GM19351 (cell line): ENCODE measurements at regions not wholly inside any gene's neighbourhood (a gene's known extent, or its start where the extent isn't known, plus 50 kb on each side); places are given as distances from the start of the nearest gene placed in this dataset.
"Not testable (repeated sequence)": the region's sequence is repeated elsewhere in the genome, so short reads cannot be mapped to it uniquely, and the experiment has no call there.

ENCODE experiments used
- ATAC-seq: cut with Tn5 transposase; IDR thresholded peaks from one replicate; pipeline ENCODE4 v1.9.1; 2021; ENCODE audit warnings: mild to moderate bottlenecking, moderate library complexity; ENCODE audit not compliant: unreplicated experiment

- ATAC-seq: no peak
Measured at GRCh38 chr21:36591326-36591970, 107.5 kb upstream of the SIM2 start.

DNA sequence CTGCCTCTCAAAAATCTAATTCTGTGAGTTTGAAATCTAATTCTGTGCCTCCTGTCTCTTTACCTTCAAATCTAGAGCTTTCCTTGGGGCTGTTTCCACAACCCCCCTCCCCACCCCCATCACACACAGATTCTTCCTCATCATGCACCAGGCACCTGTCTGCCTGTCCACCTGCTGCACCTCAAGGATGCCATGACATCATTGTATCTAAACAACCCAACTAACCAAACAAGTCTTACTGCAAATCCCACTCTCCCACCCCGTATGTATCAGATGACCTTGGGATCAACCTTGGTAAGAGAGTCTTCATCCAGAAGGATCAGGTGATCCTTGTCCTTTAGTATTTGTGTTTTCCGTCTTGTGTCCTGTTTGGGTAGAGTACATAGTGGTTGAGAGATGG, 102.7 kb upstream of the SIM2 start:
- ATAC-seq: no peak

- ATAC-seq: no peak
Measured at GRCh38 chr21:36601362-36601761, 97.6 kb upstream of the SIM2 start.

- no peak for ATAC-seq
Measured at GRCh38 chr21:36602735-36603134, 96.2 kb upstream of the SIM2 start.

- ATAC-seq: no peak
Measured at GRCh38 chr21:36603221-36603620, 95.7 kb upstream of the SIM2 start.

DNA sequence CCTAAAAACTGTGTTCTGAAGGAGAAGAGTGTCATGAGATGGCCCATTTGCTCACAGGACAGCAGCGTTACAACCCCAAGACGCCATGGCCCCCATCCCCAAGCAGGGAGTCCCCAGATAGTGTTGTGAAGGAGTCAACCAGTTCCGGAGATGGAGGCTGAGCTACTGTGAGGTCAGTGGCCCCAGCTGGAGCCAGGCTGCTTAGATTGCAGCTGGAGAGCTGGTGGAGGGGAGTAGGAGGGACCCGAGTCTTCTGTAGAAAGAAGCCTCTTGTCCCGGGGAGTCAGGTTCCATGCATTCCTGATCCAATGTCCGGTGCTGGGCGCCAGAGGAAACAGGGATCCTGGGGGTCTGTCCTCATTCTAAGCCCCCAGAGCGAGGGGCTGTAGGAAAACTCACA, 93.5 kb upstream of the SIM2 start:
- ATAC-seq: no peak

DNA sequence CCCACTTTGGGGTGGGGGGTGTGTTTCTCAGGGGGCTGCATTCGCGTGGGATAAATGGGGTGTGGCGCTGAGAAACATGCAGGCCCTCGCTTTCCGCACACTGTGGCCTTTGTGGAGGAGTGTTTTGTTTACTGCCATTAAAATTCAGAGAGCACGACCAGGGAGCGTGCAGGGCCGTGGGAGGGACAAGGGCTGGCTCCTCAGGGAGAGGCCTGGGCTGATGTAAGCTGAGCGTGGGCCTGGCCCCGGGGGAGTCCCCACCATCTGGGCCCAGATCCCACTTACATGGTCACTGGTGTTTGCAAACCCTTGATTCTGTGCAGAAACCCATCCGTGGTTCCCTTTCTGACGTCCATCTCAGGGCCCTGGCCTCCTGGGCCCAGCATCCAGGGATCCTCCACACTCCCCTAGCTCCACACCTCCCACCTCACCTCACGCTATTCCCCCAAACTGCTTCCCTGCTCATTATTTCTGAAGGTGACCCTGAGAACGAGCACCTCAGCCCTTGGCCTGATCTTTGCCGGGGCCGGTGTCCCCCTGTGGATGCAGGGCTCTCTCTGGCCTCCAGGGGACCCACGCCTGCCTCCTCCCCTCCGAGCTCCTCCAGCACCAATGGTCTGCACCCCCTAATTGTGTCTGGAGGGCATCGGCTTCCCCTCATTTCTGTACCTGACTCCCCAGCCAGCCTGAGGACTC, 92.5 kb upstream of the SIM2 start:
- no peak for ATAC-seq

DNA sequence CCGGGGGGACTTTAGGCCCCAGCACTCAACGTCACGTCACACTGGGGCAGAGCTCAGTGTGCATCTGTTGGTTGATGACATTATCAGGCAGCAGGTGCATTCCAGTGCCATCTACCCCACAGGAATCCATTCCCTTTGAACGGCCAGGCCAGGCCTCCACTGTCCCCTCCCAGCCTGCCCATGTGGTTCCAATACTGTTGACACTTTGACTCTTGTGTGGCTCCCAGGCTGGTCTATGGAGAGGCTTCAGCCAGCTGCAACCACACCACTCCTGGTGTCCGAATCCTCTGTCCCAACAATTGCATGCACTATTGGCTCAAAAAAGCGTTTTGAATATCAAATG, 92.0 kb upstream of the SIM2 start:
- no peak for ATAC-seq

DNA sequence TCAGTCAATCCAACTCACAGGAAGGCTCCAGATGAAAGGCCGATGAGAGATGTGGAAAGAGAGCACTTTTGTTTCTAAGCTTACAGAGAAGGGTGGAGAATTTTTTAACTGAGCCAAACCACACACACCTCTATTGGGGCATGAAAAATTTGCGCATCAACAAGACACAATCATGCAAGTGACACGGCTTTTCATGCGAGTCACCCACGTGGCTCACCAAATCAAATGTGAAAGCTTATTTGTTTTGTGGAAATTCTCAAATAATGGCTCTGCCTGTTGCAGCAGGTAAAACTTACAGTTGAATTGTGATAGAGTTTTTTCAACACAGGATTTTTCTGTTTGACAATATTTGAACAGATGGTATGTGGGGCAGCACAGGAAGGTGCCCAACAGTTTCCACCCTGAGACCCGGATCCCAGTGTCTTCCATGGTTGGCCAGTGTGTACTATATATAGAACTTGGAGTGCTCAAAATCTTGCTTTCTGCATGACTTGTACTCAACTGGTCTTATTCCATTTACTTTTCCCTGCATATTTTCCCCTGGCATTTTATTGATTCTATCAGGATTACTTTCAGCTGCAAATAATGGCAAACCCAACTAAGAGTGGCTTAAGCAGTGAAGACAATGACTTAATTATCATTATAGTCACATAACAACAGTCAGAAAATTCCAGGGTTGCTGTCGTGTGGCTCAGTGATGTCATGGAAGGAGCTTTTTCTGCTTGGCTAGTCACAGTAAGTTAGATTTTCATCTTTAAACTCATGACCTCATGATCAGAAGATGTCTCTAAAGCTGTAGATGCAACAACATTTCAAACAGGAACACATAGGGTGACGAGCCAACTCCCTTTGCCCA, 90.6 kb upstream of the SIM2 start:
- ATAC-seq: no peak

DNA sequence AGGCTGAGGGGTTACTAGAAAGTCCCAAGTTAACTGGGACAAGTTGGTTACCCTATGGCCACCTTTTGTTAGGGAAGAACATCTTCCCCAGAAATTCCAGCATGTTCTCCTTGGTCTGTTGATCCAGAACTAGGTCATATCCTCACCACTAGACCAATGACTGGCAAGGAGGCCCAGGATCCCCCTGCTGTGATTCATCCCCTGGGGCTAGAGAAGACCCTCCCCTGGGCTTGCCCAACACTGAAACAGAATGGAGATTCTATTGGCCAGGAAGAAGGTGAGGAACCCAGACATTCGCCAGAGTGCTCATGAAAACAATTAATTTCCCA, 90.1 kb upstream of the SIM2 start:
- ATAC-seq: no peak

DNA sequence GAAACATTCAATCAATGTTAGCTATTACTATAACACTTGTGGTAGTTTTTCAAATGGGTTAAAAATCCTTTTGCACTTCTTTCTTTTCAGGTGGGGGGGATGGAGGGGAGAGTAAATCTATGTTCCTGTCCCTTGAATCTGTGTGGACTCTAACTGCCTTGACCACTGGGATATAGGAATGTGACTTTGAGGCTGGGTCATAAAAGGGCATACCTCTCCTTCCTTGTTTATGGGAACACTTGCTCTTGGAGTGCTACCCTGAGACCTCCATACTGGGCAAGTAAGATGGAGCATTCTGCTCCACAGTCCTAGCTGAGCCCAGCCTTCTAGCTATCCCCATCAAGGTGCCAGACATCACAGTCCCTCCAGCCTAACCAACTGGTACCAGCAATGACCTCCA, 89.3 kb upstream of the SIM2 start:
- no peak for ATAC-seq

GRCh38 chr21:36610201-36610600, 88.7 kb upstream of the SIM2 start:
- no peak for ATAC-seq

- no peak for ATAC-seq
Measured at GRCh38 chr21:36610935-36611334, 88.0 kb upstream of the SIM2 start.

GRCh38 chr21:36611379-36611778, 87.5 kb upstream of the SIM2 start:
- no peak for ATAC-seq

- no peak for ATAC-seq
Measured at GRCh38 chr21:36613059-36613458, 85.9 kb upstream of the SIM2 start.

DNA sequence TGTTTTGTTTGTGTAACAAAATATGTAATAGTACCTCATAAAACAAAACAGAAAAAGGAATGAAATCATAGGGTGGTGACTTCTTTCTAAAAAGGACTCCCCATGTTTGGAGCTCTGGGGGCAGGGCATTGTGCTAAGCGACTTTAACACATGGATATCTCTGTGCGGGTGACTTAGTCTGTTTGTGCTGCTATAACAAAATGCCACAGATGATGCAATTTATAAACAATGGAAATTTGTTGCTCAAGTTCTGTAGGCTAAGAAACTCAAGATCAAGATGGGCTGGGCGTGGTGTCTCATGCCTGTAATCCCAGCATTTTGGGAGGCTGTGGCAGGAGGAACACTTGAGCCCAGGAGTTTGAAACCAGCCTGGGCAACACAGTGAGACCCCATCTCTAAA, 85.4 kb upstream of the SIM2 start:
- no peak for ATAC-seq

DNA sequence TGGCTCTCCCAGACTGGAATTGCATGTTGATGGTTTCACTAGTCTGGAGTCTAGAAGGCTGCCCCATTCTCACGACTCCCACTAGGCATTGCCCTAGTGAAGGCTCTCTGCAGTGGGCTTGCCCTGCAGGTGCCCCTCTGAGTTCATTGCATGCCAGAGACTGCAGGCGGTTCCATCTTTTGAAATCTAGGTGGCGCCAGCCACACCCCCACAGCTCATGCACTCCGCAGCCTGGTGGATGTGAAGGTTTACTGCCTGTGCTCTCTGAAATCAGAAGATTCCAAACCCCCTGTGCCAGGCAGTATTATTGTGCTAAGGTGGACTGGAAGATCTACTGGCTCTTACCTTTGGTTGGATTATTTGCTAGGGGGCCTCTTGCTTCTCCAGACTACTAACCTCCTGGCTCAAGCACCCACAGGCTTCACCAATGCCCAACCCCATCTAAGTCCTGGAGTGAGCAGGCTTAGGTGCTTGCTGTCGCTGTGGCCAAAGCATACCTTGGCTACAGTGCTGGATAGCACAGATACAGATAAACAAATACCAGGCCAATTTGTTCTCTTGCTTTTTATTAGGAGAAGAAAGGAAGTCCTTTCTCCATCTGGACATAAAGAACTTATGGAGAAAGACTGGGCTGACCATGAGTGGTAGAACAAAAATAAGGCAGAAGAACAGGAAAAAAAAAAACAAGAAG, 83.5 kb upstream of the SIM2 start:
- no peak for ATAC-seq

- not testable (repeated sequence) for ATAC-seq
Measured at GRCh38 chr21:36616773-36617172, 82.1 kb upstream of the SIM2 start.

- ATAC-seq: not testable (repeated sequence)
Measured at GRCh38 chr21:36621794-36622193, 77.1 kb upstream of the SIM2 start.

- ATAC-seq: no peak
Measured at GRCh38 chr21:36624105-36624504, 74.8 kb upstream of the SIM2 start.

DNA sequence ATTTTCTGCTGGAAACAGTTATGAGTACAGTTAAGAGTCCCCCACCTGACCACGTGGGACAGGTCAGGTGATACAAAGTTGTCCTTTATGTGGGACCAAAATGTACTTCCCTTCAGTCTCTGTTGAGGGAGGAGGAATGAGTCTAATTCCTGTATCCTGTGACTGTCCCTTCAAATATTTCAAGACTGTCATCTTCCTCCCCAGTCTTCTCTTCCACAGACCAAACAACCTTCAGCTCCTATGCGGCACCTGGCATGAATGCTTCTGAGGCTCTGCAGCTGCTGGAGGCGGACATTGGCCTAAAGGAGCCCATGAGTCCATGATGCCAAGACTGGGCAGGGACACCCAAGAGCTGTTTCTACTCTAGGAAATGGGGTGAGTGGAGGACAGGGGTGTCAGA, 72.1 kb upstream of the SIM2 start:
- ATAC-seq: no peak

- no peak for ATAC-seq
Measured at GRCh38 chr21:36627242-36627641, 71.7 kb upstream of the SIM2 start.
